Stomach (tissue), 4 donors: ENCODE measurements at regions not wholly inside any gene's neighbourhood (a gene's known extent, or its start where the extent isn't known, plus 50 kb on each side); places are given as distances from the start of the nearest gene placed in this dataset.

Source experiments
- POLR2A ChIP-seq, 4 donors: fragments of 450-650 bp; IDR thresholded peaks; one replicate each; pipeline ENCODE4 v1.6.1; 2016; ENCODE audit warnings: antibody characterized with exemption in 4 of 4, control low read depth in 2 of 4, mild to moderate bottlenecking in 1 of 4, moderate library complexity in 1 of 4
- TF ChIP-seq, protein P1 (sequence below), 7 experiments: fragments of 450-650 bp in 4 of 7; fragments of 200-600 bp in 3 of 7; sonication (generic) in 3 of 7; IDR thresholded peaks; one replicate each; pipeline ENCODE4 v1.5.1; 2016 to 2019; ENCODE audit warnings: antibody characterized with exemption in 7 of 7, control low read depth in 2 of 7, mild to moderate bottlenecking in 1 of 7

DNA sequence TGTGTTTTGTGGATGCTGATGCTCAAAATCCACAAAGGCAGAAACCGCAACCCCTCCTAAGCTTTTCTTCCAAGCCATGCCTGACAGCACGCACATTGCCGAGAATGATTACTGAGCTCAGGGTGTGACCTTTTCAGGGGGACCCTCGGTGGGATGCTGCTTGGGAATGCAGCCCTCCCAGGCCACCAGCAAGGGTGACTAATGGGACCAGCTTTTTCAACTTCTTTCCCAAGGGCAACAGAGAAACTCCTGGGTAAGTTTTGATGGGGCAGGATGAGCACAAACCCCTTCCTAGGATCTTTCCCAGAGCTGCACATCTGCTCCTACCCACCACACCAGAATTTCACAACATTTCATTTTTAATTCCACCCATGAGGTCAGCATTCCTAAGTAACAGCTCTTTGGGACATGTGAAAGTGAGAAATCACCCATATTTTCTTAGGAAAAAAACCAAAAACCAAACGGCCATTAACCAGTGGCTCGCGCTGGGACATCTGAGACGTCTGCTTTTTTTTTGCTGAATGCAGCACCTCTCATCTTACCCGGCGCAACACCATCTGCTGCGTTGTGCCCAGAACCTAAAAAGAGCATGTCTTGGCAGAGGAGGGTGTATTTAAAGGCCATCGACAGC, 119.0 kb downstream of the ARL4C start:
- TF ChIP-seq POLR2A (IDR thresholded peaks at IDR 0.05): no peak
- TF ChIP-seq, protein P1, sequence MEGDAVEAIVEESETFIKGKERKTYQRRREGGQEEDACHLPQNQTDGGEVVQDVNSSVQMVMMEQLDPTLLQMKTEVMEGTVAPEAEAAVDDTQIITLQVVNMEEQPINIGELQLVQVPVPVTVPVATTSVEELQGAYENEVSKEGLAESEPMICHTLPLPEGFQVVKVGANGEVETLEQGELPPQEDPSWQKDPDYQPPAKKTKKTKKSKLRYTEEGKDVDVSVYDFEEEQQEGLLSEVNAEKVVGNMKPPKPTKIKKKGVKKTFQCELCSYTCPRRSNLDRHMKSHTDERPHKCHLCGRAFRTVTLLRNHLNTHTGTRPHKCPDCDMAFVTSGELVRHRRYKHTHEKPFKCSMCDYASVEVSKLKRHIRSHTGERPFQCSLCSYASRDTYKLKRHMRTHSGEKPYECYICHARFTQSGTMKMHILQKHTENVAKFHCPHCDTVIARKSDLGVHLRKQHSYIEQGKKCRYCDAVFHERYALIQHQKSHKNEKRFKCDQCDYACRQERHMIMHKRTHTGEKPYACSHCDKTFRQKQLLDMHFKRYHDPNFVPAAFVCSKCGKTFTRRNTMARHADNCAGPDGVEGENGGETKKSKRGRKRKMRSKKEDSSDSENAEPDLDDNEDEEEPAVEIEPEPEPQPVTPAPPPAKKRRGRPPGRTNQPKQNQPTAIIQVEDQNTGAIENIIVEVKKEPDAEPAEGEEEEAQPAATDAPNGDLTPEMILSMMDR (IDR thresholded peaks at IDR 0.05): no peak
